CD4-positive, alpha-beta T cell treated with Interleukin-15 for 4 hours (primary cell): ENCODE measurements at regions not wholly inside any gene's neighbourhood (a gene's known extent, or its start where the extent isn't known, plus 50 kb on each side); places are given as distances from the start of the nearest gene placed in this dataset.

Experiments
- DNase-seq: peaks from one replicate; pipeline ENCODE4 v3.0.0-alpha.2; 2020; ENCODE audit warnings: low spot score

- no peak for DNase-seq
Observed at GRCh38 chr11:112785719-112786118, 175.5 kb upstream of the NCAM1 start.

- no peak for DNase-seq
Observed at GRCh38 chr11:112786196-112786595, 175.0 kb upstream of the NCAM1 start.

GRCh38 chr11:112786886-112787530 lies 174.2 kb upstream of the NCAM1 start:
- DNase-seq = no peak

- DNase-seq = no peak
Observed at GRCh38 chr11:112789481-112789880, 171.7 kb upstream of the NCAM1 start.

- no peak for DNase-seq
Observed at GRCh38 chr11:112790286-112790685, 170.9 kb upstream of the NCAM1 start.

GRCh38 chr11:112792070-112792469 lies 169.2 kb upstream of the NCAM1 start:
- no peak for DNase-seq

GRCh38 chr11:112793416-112793815 lies 167.8 kb upstream of the NCAM1 start:
- no peak for DNase-seq

- no peak for DNase-seq
Observed at GRCh38 chr11:112794331-112794846, 166.8 kb upstream of the NCAM1 start.

GRCh38 chr11:112795142-112795815 lies 165.9 kb upstream of the NCAM1 start:
- peak; percentile 13 for DNase-seq

- no peak for DNase-seq
Observed at GRCh38 chr11:112795911-112796649, 165.1 kb upstream of the NCAM1 start.

GRCh38 chr11:112797092-112797491 lies 164.1 kb upstream of the NCAM1 start:
- no peak for DNase-seq

- peak; percentile 2 for DNase-seq
Observed at GRCh38 chr11:112797648-112798293, 163.4 kb upstream of the NCAM1 start.

- no peak for DNase-seq
Observed at GRCh38 chr11:112801025-112801816, 160.0 kb upstream of the NCAM1 start.

GRCh38 chr11:112801817-112802088 lies 159.5 kb upstream of the NCAM1 start:
- no peak for DNase-seq

- DNase-seq = no peak
Observed at GRCh38 chr11:112805658-112806057, 155.6 kb upstream of the NCAM1 start.

GRCh38 chr11:112806256-112806655 lies 155.0 kb upstream of the NCAM1 start:
- no peak for DNase-seq

GRCh38 chr11:112806876-112807275 lies 154.3 kb upstream of the NCAM1 start:
- no peak for DNase-seq

- no peak for DNase-seq
Observed at GRCh38 chr11:112809429-112809828, 151.8 kb upstream of the NCAM1 start.

- no peak for DNase-seq
Observed at GRCh38 chr11:112810951-112811350, 150.3 kb upstream of the NCAM1 start.

GRCh38 chr11:112811783-112812182 lies 149.4 kb upstream of the NCAM1 start:
- DNase-seq = no peak

GRCh38 chr11:112812729-112813128 lies 148.5 kb upstream of the NCAM1 start:
- DNase-seq = no peak

GRCh38 chr11:112814168-112814567 lies 147.1 kb upstream of the NCAM1 start:
- DNase-seq = no peak
